Endothelial cell (in vitro differentiated cells): ENCODE measurements at regions not wholly inside any gene's neighbourhood (a gene's known extent, or its start where the extent isn't known, plus 50 kb on each side); places are given as distances from the start of the nearest gene placed in this dataset.

Experiments used
- DNase-seq: peaks from one replicate; pipeline ENCODE4 v3.0.0; 2021; ENCODE audit warnings: low spot score
- H3K27ac Mint-ChIP-seq: one replicate; pipeline ENCODE4 v1.8.0; 2021; ENCODE audit warnings: mixed read lengths, inconsistent platforms; ENCODE audit not compliant: unreplicated experiment
- H3K27me3 Mint-ChIP-seq: one replicate; pipeline ENCODE4 v1.8.0; 2021; ENCODE audit warnings: mild to moderate bottlenecking, moderate library complexity, mixed read lengths, inconsistent platforms; ENCODE audit not compliant: unreplicated experiment
- H3K36me3 Mint-ChIP-seq: one replicate; pipeline ENCODE4 v1.8.0; 2021; ENCODE audit warnings: mild to moderate bottlenecking, low read depth, mixed read lengths, inconsistent platforms; ENCODE audit not compliant: unreplicated experiment
- H3K4me1 Mint-ChIP-seq: one replicate; pipeline ENCODE4 v1.8.0; 2021; ENCODE audit warnings: mild to moderate bottlenecking, mixed read lengths, inconsistent platforms; ENCODE audit not compliant: unreplicated experiment
- H3K4me3 Mint-ChIP-seq: one replicate; pipeline ENCODE4 v1.8.0; 2021; ENCODE audit warnings: mild to moderate bottlenecking, mixed read lengths, inconsistent platforms; ENCODE audit not compliant: unreplicated experiment
- H3K9me3 Mint-ChIP-seq: one replicate; pipeline ENCODE4 v1.8.0; 2021; ENCODE audit warnings: mixed read lengths, inconsistent platforms; ENCODE audit not compliant: unreplicated experiment
- CTCF ChIP-seq: fragments of 200-600 bp; sonication (generic); IDR thresholded peaks from one replicate; pipeline ENCODE4 v1.5.0; 2021; ENCODE audit warnings: antibody characterized with exemption; ENCODE audit not compliant: unreplicated experiment

- Mint-ChIP-seq H3K27me3 (no peaks in the 10 kb centered on the region), H3K27ac (no peak overlapping the region), H3K9me3 (no peaks in the 10 kb centered on the region), H3K4me1 (no peaks in the 10 kb centered on the region), H3K36me3 (no peaks in the 10 kb centered on the region), H3K4me3 (no peak overlapping the region)
- TF ChIP-seq CTCF: no peak
- DNase-seq: no peak
Observed at GRCh38 chr5:163727028-163727427, 221.6 kb downstream of the MAT2B start.

DNA sequence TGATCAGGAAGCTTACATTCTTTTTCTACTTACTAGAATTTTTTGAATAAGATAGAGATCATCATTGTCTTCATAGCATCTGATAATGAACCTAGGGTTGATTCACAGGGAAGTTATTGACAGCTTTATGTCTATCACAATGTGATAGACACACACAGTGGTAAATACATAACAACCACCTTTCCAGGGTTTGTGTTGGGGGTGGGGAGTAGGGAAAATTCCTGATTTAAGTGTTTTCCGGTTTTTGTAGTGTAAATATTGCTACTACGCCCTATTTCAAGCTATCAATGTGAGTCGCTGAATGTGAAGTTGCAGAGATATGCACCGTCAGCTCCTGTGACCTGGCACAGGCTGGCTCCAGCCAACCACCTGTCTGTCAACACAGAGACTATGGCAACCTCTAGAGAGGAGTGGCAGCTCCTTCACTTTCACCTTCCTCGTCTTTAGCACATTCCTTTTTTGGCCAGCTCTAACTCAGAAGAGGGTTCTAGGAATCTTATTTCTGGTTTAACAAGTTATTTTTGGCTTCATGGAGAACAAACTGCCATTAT, 224.9 kb downstream of the MAT2B start:
- TF ChIP-seq CTCF: no peak
- Mint-ChIP-seq H3K4me3 (no peak overlapping the region), H3K27me3 (no peaks in the 10 kb centered on the region), H3K36me3 (no peaks in the 10 kb centered on the region), H3K9me3 (no peaks in the 10 kb centered on the region), H3K27ac (no peak overlapping the region), H3K4me1 (no peaks in the 10 kb centered on the region)
- DNase-seq: no peak

- H3K27ac Mint-ChIP-seq: no peak overlapping the region
- H3K4me3 Mint-ChIP-seq: no peak overlapping the region
- no peaks in the 10 kb centered on the region for H3K4me1 Mint-ChIP-seq
- no peaks in the 10 kb centered on the region for H3K36me3 Mint-ChIP-seq
- TF ChIP-seq CTCF: no peak
- H3K9me3 Mint-ChIP-seq: no peaks in the 10 kb centered on the region
- H3K27me3 Mint-ChIP-seq: no peaks in the 10 kb centered on the region
- no peak for DNase-seq
Observed at GRCh38 chr5:163731256-163731655, 225.8 kb downstream of the MAT2B start.

DNA sequence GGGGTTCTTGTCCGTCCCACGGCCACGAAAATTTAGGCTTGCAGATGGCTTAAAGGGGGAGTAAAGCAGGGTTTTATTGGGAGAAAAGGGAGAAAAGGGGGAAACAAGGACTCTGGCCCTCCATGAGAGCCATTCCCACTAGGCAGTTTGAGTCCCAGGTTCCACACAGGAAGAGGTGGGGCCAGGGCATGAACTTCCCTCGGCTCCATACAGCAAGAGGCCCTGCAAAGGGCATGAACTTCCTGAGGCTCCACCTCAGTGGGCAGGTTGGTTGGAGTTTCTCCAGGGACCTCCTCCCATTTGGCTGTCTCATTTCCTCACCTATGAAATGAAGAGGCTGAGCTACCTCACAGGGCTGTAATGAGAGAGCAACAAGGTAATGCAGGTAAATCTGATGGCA, 229.7 kb downstream of the MAT2B start:
- Mint-ChIP-seq H3K9me3 (no peaks in the 10 kb centered on the region), H3K4me3 (no peak overlapping the region), H3K27ac (no peak overlapping the region), H3K36me3 (no peaks in the 10 kb centered on the region), H3K4me1 (no peaks in the 10 kb centered on the region), H3K27me3 (no peaks in the 10 kb centered on the region)
- no peak for TF ChIP-seq CTCF
- no peak for DNase-seq

- Mint-ChIP-seq H3K4me3 (no peak overlapping the region), H3K4me1 (no peaks in the 10 kb centered on the region), H3K36me3 (no peaks in the 10 kb centered on the region), H3K27me3 (no peaks in the 10 kb centered on the region), H3K9me3 (no peaks in the 10 kb centered on the region), H3K27ac (no peak overlapping the region)
- DNase-seq: no peak
- no peak for TF ChIP-seq CTCF
Observed at GRCh38 chr5:163747586-163747985, 242.2 kb downstream of the MAT2B start.
